Activated B cell treated with CpG ODN at 0.5 μM for 24 hours (primary cell): ENCODE measurements at regions not wholly inside any gene's neighbourhood (a gene's known extent, or its start where the extent isn't known, plus 50 kb on each side); places are given as distances from the start of the nearest gene placed in this dataset.

Experiments used
- ATAC-seq: fragments of 200-7000 bp; cut with Tn5 transposase; one replicate; pipeline ENCODE4 v1.10.0; 2021; ENCODE audit warnings: low read depth, mild to moderate bottlenecking, moderate library complexity
- CTCF ChIA-PET: fragments of 350-600 bp; sonication (Branson Sonifier 250); formaldehyde crosslinking; loops from one replicate; lab custom pipeline; 2021; ENCODE audit warnings: antibody characterized with exemption; lab: Charles Lee
- POLR2A ChIA-PET: fragments of 350-600 bp; sonication (Branson Sonifier 250); formaldehyde crosslinking; loops from one replicate; lab custom pipeline; 2021; ENCODE audit warnings: antibody characterized with exemption; lab: Charles Lee
- DNase-seq: peaks from one replicate; pipeline ENCODE4 v3.0.0; 2022
- H3K27ac Mint-ChIP-seq: one replicate; pipeline ENCODE4 v1.8.0; 2020; ENCODE audit warnings: mixed read lengths
- H3K27me3 Mint-ChIP-seq: one replicate; pipeline ENCODE4 v1.8.0; 2021; ENCODE audit warnings: mixed read lengths
- H3K36me3 Mint-ChIP-seq: one replicate; pipeline ENCODE4 v1.8.0; 2021; ENCODE audit warnings: low read depth, mixed read lengths
- H3K4me1 Mint-ChIP-seq: one replicate; pipeline ENCODE4 v1.8.0; 2021; ENCODE audit warnings: mixed read lengths
- H3K4me3 Mint-ChIP-seq: one replicate; pipeline ENCODE4 v1.8.0; 2020; ENCODE audit warnings: mild to moderate bottlenecking, mixed read lengths
- H3K9me3 Mint-ChIP-seq: one replicate; pipeline ENCODE4 v1.8.0; 2020; ENCODE audit warnings: mixed read lengths
- CTCF ChIP-seq: fragments of 200-600 bp; IDR thresholded peaks from one replicate; pipeline ENCODE4 v1.8.0; 2022; ENCODE audit warnings: antibody characterized with exemption, mild to moderate bottlenecking
- intact Hi-C: fragments of 100-400 bp; cut with micrococcal nuclease; formaldehyde crosslinking; loops from one replicate; pipeline ENCODE4 v1.15.1; 2024

GRCh38 chr13:109873351-109874123 is 87.2 kb upstream of the IRS2 start:
- peaks cover 3% of the 10 kb centered on the region for H3K4me1 Mint-ChIP-seq
- H3K27me3 Mint-ChIP-seq: peaks cover 10% of the 10 kb centered on the region
- intact Hi-C loops: no loop called here
- CTCF ChIA-PET: no interaction called here
- H3K9me3 Mint-ChIP-seq: no peaks in the 10 kb centered on the region
- ATAC-seq (no peak), DNase-seq (no peak)
- H3K36me3 Mint-ChIP-seq: no peaks in the 10 kb centered on the region
- POLR2A ChIA-PET: no interaction called here
- no peak overlapping the region for H3K4me3 Mint-ChIP-seq
- no peak overlapping the region for H3K27ac Mint-ChIP-seq
- no peak for TF ChIP-seq CTCF

DNA sequence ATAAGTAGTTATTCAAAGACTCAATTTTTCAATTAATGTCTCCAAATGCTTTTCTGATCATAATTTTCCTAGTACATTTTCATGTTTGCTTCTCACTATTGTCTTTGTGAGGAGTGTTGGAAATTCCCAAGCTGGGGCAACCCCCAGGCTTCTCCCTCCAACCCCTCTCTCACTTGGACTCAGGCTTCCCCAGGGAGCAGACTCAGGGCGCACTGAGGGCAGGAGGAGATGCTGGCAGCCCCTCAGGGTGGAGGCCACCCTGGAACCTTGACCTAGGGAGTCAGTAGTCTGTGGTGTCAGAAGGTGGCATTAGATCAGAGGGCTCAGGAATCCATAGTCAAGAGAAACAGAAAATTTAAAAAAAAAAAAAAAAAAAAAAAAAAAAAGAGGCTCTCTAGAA is 86.5 kb upstream of the IRS2 start:
- ATAC-seq (no peak), DNase-seq (no peak)
- TF ChIP-seq CTCF: no peak
- Mint-ChIP-seq H3K27me3 (peaks cover 16% of the 10 kb centered on the region), H3K4me1 (peaks cover 3% of the 10 kb centered on the region), H3K27ac (no peak overlapping the region), H3K9me3 (no peaks in the 10 kb centered on the region), H3K36me3 (no peaks in the 10 kb centered on the region), H3K4me3 (no peak overlapping the region)
- CTCF ChIA-PET: no interaction called here
- intact Hi-C loops: no loop called here
- POLR2A ChIA-PET: no interaction called here

- CTCF ChIA-PET: no interaction called here
- intact Hi-C loops: no loop called here
- Mint-ChIP-seq H3K36me3 (no peaks in the 10 kb centered on the region), H3K9me3 (no peaks in the 10 kb centered on the region), H3K4me1 (peaks cover 3% of the 10 kb centered on the region), H3K27ac (no peak overlapping the region), H3K4me3 (no peak overlapping the region), H3K27me3 (peaks cover 16% of the 10 kb centered on the region)
- ATAC-seq: no peak
- POLR2A ChIA-PET: no interaction called here
- no peak for TF ChIP-seq CTCF
- no peak for DNase-seq
Measured at GRCh38 chr13:109870696-109871370, 84.5 kb upstream of the IRS2 start.

DNA sequence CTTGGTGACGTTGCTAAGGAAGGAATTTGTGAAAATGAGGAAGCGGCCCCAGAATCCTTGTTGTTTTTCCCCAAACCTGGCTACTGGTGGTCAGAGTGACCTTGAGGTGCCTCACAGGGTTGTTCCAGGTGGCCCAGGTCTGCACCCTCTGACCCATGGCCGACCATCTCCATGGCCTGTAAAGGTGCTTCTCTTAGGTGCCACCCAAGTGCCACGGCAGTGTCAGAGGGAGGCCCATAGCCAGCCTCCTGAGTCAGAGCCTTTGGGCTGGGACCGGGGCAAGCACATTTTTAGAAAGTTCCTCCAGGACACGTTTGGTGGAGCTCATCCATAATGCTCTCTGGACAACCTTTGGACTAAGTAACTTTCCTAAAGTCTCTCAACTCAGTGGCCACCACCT is 83.9 kb upstream of the IRS2 start:
- POLR2A ChIA-PET: no interaction called here
- peaks cover 15% of the 10 kb centered on the region for H3K27me3 Mint-ChIP-seq

More for the DNA sequence above, 83.9 kb upstream of the IRS2 start:
- CTCF ChIA-PET: no interaction called here
- peaks cover 3% of the 10 kb centered on the region for H3K4me1 Mint-ChIP-seq
- no peak for TF ChIP-seq CTCF
- intact Hi-C loops: no loop called here
- DNase-seq: no peak
- H3K9me3 Mint-ChIP-seq: no peaks in the 10 kb centered on the region
- ATAC-seq: no peak
- no peak overlapping the region for H3K27ac Mint-ChIP-seq
- no peaks in the 10 kb centered on the region for H3K36me3 Mint-ChIP-seq
- no peak overlapping the region for H3K4me3 Mint-ChIP-seq
